ENCODE measurements at regions not wholly inside any gene's neighbourhood (a gene's known extent, or its start where the extent isn't known, plus 50 kb on each side); places are given as distances from the start of the nearest gene placed in this dataset.

DNA sequence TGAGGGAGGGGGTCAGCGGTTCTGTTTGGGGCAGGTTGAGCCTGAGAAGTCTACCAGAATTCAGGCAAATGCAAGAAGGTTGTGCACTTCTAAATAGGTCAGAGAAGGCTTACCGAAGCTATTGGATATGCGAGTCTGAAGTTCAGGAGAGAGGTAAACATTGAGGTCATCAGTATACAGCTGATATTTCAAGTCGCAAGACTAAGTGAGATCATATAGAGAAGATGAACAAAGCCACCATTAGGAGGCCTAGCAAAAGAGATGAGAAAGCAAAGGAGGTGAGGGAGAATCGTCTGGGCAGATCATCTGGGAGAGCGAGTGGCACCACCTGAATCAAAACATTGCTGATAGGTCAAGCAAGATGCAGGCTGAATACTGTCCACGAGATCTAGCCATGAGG lies 430.6 kb downstream of the BUD13 start:
- TF ChIP-seq, protein P1, sequence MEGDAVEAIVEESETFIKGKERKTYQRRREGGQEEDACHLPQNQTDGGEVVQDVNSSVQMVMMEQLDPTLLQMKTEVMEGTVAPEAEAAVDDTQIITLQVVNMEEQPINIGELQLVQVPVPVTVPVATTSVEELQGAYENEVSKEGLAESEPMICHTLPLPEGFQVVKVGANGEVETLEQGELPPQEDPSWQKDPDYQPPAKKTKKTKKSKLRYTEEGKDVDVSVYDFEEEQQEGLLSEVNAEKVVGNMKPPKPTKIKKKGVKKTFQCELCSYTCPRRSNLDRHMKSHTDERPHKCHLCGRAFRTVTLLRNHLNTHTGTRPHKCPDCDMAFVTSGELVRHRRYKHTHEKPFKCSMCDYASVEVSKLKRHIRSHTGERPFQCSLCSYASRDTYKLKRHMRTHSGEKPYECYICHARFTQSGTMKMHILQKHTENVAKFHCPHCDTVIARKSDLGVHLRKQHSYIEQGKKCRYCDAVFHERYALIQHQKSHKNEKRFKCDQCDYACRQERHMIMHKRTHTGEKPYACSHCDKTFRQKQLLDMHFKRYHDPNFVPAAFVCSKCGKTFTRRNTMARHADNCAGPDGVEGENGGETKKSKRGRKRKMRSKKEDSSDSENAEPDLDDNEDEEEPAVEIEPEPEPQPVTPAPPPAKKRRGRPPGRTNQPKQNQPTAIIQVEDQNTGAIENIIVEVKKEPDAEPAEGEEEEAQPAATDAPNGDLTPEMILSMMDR (IDR thresholded peaks at IDR 0.05) = no peak
- no peak for TF ChIP-seq POLR2A (IDR thresholded peaks at IDR 0.05)
